ENCODE measurements at regions not wholly inside any gene's neighbourhood (a gene's known extent, or its start where the extent isn't known, plus 50 kb on each side); places are given as distances from the start of the nearest gene placed in this dataset.
"Not testable (repeated sequence)": the region's sequence is repeated elsewhere in the genome, so short reads cannot be mapped to it uniquely, and the experiment has no call there.

DNA sequence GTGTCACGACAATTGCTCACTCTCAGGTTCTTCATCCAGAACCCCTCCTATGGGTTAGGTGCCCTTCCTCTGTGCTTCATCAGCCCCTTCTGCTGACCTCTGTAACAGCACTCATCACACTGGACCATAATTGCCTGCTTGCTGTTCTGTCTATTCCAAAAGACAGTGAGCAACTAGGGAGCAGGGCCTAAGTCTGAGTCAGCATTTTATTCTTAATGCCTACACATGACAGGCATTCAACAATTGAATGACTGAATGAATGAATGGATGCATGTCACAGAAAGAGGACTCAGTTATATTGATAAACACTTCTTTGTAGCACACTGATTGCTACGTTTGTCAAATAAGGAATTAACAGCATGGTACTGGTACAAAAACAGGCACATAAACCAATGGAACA lies 317.0 kb downstream of the ZIC3 start:
- no peak overlapping the region for H3K4me3 Mint-ChIP-seq
- peaks cover 5% of the 10 kb centered on the region for H3K9me3 Mint-ChIP-seq
- no peaks in the 10 kb centered on the region for H3K36me3 Mint-ChIP-seq (ENCODE audit: low read depth)
- TF ChIP-seq, protein P1, sequence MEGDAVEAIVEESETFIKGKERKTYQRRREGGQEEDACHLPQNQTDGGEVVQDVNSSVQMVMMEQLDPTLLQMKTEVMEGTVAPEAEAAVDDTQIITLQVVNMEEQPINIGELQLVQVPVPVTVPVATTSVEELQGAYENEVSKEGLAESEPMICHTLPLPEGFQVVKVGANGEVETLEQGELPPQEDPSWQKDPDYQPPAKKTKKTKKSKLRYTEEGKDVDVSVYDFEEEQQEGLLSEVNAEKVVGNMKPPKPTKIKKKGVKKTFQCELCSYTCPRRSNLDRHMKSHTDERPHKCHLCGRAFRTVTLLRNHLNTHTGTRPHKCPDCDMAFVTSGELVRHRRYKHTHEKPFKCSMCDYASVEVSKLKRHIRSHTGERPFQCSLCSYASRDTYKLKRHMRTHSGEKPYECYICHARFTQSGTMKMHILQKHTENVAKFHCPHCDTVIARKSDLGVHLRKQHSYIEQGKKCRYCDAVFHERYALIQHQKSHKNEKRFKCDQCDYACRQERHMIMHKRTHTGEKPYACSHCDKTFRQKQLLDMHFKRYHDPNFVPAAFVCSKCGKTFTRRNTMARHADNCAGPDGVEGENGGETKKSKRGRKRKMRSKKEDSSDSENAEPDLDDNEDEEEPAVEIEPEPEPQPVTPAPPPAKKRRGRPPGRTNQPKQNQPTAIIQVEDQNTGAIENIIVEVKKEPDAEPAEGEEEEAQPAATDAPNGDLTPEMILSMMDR (IDR thresholded peaks at IDR 0.05; ENCODE audit: unreplicated experiment in 3 of 3) = no peak
- H3K27me3 Mint-ChIP-seq (ENCODE audit: low read depth) = no peaks in the 10 kb centered on the region
- no peak overlapping the region for H3K27ac Mint-ChIP-seq
- H3K4me1 Mint-ChIP-seq = no peaks in the 10 kb centered on the region

DNA sequence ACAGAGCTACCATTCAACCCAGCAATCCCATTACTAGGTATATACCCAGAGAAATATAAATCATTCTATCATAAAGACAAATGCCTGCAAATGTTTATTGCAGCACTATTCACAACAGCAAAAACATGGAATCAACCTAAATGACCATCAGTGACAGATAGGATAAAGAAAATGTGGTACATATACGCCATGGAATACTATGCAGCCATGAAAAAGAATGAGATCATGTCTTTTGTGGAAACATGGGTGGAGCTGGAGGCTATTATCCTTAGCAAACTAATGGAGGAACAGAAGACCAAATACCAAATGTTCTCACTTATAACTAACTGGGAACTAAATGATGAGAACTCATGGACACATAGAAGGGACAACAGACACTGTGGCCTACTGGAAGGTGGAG lies 318.9 kb downstream of the ZIC3 start:
- not testable (repeated sequence) for H3K36me3 Mint-ChIP-seq (ENCODE audit: low read depth); H3K27ac Mint-ChIP-seq; H3K27me3 Mint-ChIP-seq (ENCODE audit: low read depth); H3K4me3 Mint-ChIP-seq; H3K9me3 Mint-ChIP-seq; H3K4me1 Mint-ChIP-seq

DNA sequence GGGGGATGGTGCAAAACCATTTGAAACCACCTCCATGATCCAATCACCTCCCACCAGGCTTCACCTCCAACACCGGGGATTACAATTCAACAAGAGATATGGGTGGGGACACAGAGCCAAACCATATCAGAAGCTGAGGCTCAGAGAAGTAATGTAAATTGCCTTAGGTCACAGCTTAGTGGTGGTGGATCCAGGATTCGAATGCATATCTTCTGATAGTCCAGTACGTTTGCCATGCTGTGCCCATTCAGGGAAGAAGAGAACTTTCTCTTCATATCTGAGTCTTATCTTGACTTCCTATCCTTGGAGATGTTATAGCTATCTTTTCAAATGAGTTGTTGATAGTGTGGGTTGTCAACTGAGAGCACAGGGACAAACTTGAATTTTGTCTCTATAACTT lies 325.5 kb downstream of the ZIC3 start:
- Mint-ChIP-seq H3K27ac (no peak overlapping the region), H3K36me3 (ENCODE audit: low read depth) (no peaks in the 10 kb centered on the region)

DNA sequence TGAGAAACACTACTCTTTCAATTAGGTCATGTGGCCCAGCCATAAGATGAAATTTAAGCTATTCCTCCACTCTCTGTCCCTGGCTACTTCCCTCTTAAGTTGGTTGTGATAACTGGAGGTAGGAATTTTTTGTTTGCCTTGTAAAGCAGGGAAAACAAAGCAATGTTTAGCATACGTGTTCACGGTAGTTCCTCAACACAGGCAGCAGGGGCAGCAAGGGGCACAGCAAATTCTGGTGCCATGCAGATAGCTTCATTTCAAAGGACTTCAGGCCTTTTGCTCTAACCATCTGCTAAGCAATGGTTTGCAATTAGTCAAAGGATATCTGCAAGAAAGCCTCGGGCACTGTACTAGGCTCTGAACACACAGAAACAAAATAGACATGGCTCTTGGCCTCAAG lies 330.2 kb downstream of the ZIC3 start:
- Mint-ChIP-seq H3K4me1 (no peaks in the 10 kb centered on the region), H3K27me3 (ENCODE audit: low read depth) (peaks cover 3% of the 10 kb centered on the region), H3K36me3 (ENCODE audit: low read depth) (no peaks in the 10 kb centered on the region), H3K27ac (no peak overlapping the region), H3K9me3 (no peaks in the 10 kb centered on the region), H3K4me3 (no peak overlapping the region)
- TF ChIP-seq, protein P1 (IDR thresholded peaks at IDR 0.05; ENCODE audit: unreplicated experiment in 3 of 3) = no peak

More for the DNA sequence above, 325.5 kb downstream of the ZIC3 start:
- peaks cover 3% of the 10 kb centered on the region for H3K27me3 Mint-ChIP-seq (ENCODE audit: low read depth)
- H3K9me3 Mint-ChIP-seq = peaks cover 2% of the 10 kb centered on the region
- no peak overlapping the region for H3K4me3 Mint-ChIP-seq
- TF ChIP-seq, protein P1 (IDR thresholded peaks at IDR 0.05; ENCODE audit: unreplicated experiment in 3 of 3) = no peak
- no peaks in the 10 kb centered on the region for H3K4me1 Mint-ChIP-seq

DNA sequence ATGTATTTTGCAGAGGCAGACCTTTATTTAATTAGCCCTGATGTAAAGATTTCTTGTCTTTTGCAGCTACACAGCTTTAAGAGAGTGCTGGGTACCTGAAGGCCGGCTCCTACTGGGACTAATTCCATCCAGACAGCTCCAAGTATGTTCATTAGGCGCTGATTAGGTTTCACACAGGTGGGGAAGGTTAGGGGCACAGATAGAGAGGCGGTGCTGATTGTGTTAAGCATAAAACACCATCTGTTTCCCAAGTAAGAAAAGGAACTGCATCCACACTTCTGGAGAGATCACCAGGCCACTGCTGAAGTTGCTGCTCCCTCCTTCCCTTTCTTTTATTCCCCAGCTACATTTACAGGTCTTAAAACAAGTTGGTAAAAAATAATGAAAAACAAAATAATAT lies 349.5 kb downstream of the ZIC3 start:
- no peaks in the 10 kb centered on the region for H3K36me3 Mint-ChIP-seq (ENCODE audit: low read depth)
- no peaks in the 10 kb centered on the region for H3K4me1 Mint-ChIP-seq
- H3K27ac Mint-ChIP-seq = no peak overlapping the region
- TF ChIP-seq, protein P1 (IDR thresholded peaks at IDR 0.05; ENCODE audit: unreplicated experiment in 3 of 3) = no peak
- H3K4me3 Mint-ChIP-seq = no peak overlapping the region
- H3K27me3 Mint-ChIP-seq (ENCODE audit: low read depth) = no peaks in the 10 kb centered on the region
- peaks cover 3% of the 10 kb centered on the region for H3K9me3 Mint-ChIP-seq

DNA sequence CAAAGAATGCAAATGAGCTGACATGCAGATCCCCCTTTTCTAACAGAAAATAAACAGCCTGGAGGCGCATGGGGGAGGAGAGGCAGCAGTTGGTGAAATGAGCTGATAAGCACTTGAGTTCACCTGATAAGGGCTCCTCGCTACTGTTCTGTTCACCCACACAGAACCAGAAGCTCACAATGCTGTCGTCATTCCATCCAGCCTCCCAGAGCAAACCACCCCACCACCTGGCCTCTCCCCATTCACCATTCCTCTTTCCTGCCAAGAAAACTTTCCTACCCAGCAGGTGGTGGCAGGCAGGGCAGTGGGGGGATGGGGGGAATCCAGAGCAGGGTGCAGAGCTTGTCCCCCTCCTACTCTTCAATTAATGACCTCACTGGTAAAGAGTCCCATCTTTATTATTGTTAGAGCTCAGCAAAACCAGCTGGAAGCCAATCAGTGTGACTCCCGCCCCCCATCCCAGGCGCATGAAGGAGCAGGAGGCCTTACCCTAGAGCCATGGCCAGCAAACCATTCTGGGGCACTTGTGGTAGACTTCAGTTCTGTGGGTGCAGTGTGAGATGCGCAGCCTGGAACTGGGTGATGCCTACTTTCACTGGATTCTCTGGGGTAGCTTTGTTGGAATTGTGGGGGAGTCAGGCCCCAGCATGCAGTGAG lies 350.3 kb downstream of the ZIC3 start:
- H3K27me3 Mint-ChIP-seq (ENCODE audit: low read depth) = no peaks in the 10 kb centered on the region
- H3K36me3 Mint-ChIP-seq (ENCODE audit: low read depth) = no peaks in the 10 kb centered on the region
- H3K27ac Mint-ChIP-seq = no peak overlapping the region
- no peak overlapping the region for H3K4me3 Mint-ChIP-seq
- H3K9me3 Mint-ChIP-seq = peaks cover 3% of the 10 kb centered on the region
- no peaks in the 10 kb centered on the region for H3K4me1 Mint-ChIP-seq
- TF ChIP-seq, protein P1 (IDR thresholded peaks at IDR 0.05; ENCODE audit: unreplicated experiment in 3 of 3) = no peak

Data from nephron (organoid).